Activated CD4-positive, alpha-beta memory T cell treated with anti-CD3 and anti-CD28 coated beads for 36 hours (primary cell): ENCODE measurements at regions not wholly inside any gene's neighbourhood (a gene's known extent, or its start where the extent isn't known, plus 50 kb on each side); places are given as distances from the start of the nearest gene placed in this dataset.

Source experiments
- CTCF ChIA-PET: fragments of 350-600 bp; sonication (Branson Sonifier 250); formaldehyde crosslinking; loops from one replicate; lab custom pipeline; 2021; ENCODE audit warnings: antibody characterized with exemption, inconsistent platforms; lab: Charles Lee
- POLR2A ChIA-PET: fragments of 350-600 bp; sonication (Branson Sonifier 250); formaldehyde crosslinking; loops from one replicate; lab custom pipeline; 2021; ENCODE audit warnings: antibody characterized with exemption; lab: Charles Lee
- DNase-seq: peaks from one replicate; pipeline ENCODE4 v3.0.0-alpha.2; 2020
- H3K27ac Mint-ChIP-seq: one replicate; pipeline ENCODE4 v1.8.0; 2021; ENCODE audit warnings: mixed read lengths
- H3K27me3 Mint-ChIP-seq: one replicate; pipeline ENCODE4 v1.8.0; 2021; ENCODE audit warnings: mixed read lengths
- H3K36me3 Mint-ChIP-seq: one replicate; pipeline ENCODE4 v1.8.0; 2021; ENCODE audit warnings: mixed read lengths
- H3K4me1 Mint-ChIP-seq: one replicate; pipeline ENCODE4 v1.8.0; 2021; ENCODE audit warnings: low read depth, mixed read lengths
- H3K4me3 Mint-ChIP-seq: one replicate; pipeline ENCODE4 v1.8.0; 2021; ENCODE audit warnings: mild to moderate bottlenecking, mixed read lengths
- H3K9me3 Mint-ChIP-seq: one replicate; pipeline ENCODE4 v1.8.0; 2021; ENCODE audit warnings: mixed read lengths
- intact Hi-C: fragments of 100-400 bp; cut with micrococcal nuclease; formaldehyde crosslinking; loops from one replicate; pipeline ENCODE4 v1.15.1; 2023

DNA sequence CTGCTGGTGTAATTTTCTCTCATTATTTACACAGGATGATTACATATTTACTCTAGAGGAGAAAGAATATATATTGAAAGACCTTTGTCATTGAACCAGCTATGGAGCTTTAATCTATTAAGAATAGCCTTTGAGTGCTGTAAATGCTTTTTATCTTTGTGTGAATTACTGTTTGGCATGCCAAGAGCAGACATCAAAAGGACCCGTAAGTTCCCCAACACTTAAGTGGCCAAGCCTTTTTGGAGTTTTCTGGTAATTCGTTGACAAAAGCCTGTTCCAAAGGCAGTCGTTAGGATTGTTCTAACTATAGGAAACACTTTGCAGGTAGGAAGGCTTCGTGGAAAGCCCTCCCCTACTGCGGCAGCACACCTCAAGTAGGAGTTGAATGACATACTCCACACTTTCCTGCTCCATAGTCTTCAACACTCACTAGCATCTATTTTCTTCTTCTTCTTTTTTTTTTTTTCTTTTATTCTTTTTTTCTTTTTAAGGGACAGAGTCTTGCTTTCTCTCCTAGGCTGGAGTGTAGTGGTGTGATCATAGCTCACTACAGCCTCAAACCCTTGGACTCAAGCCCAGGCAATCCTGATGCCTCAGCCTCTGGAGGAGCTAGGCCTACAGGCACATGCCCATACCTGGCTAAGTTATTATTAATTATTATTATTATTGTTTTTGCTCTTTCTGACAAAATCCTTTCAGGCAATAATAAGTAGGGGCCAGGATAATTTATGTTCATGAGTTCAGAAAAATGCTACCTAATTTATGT, 98.6 kb downstream of the SUCNR1 start:
- Mint-ChIP-seq H3K4me1 (no peaks in the 10 kb centered on the region), H3K27ac (no peak overlapping the region), H3K9me3 (no peaks in the 10 kb centered on the region), H3K27me3 (peaks cover 2% of the 10 kb centered on the region), H3K4me3 (no peak overlapping the region), H3K36me3 (no peaks in the 10 kb centered on the region)
- CTCF ChIA-PET = no interaction called here
- intact Hi-C loops = no loop called here
- POLR2A ChIA-PET = no interaction called here
- DNase-seq = no peak

DNA sequence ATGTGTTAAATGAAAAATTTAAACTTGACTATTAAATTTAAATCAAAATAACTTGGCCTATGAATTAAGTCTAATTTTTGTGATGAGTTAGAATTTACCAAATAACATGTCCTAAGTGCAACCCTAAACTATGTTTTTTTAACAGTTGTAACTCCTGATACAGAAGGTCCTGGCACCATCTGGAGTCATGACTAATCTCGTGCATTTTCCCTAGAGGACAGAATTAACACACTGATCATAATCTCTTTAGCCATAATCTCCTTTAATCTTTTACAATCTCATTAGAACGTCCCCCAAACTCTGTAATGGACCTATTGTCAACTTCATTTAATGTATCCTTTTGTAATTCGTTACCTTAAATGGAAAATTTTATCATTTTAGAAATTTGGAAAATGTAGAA, 100.6 kb downstream of the SUCNR1 start:
- H3K27me3 Mint-ChIP-seq = peaks cover 2% of the 10 kb centered on the region
- no peak overlapping the region for H3K27ac Mint-ChIP-seq
- no peaks in the 10 kb centered on the region for H3K4me1 Mint-ChIP-seq
- no peak for DNase-seq
- intact Hi-C loops = no loop called here
- H3K36me3 Mint-ChIP-seq = no peaks in the 10 kb centered on the region
- POLR2A ChIA-PET = no interaction called here
- no peak overlapping the region for H3K4me3 Mint-ChIP-seq
- H3K9me3 Mint-ChIP-seq = no peaks in the 10 kb centered on the region
- CTCF ChIA-PET = no interaction called here

DNA sequence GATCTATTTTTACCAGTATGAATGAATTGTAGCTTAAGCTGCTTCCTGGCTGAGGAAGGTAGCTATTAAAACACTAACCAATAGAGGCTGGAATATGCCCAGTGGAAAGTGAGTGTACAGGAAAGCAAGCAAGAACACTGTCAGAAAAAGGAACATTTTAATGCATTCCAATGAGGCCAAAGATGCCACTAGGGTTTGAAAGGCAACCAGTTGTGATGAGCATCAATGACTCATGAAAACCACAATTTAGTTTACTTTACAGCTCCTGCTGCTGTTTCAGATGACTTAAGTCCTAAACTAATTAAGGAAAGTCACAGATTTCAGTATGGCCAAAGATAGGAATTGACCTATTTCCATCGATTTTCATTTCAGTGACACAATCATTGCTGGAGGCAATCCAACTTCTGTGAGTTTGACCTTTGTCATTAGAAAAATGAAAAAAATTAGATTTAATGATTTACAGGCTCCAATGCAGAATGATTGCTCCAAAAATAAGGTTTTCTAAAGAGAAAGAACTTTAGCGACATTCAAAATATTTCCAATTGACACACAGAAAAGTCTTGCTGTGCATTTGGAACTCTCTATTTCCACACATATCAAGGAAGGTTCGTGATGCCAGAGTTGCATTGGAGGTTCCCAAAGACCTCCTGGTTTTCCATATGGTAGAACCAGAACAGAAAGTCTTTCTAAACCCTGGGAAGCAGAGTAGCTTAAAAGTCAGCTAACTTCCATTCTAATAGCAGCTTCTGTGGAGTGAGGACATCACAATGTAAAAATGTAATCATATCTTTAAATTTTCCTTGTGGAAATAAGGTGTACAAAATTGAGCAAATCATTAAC, 103.0 kb downstream of the SUCNR1 start:
- no peak for DNase-seq
- intact Hi-C loops = no loop called here
- Mint-ChIP-seq H3K4me3 (no peak overlapping the region), H3K27ac (no peak overlapping the region), H3K36me3 (no peaks in the 10 kb centered on the region), H3K9me3 (no peaks in the 10 kb centered on the region), H3K4me1 (no peaks in the 10 kb centered on the region), H3K27me3 (peaks cover 2% of the 10 kb centered on the region)
- POLR2A ChIA-PET = no interaction called here
- CTCF ChIA-PET = interaction anchor here (1.3 kb wide), 1 partner anchor 9 kb away, joined by 3 read pairs; no protein-coding TSS in a partner anchor

DNA sequence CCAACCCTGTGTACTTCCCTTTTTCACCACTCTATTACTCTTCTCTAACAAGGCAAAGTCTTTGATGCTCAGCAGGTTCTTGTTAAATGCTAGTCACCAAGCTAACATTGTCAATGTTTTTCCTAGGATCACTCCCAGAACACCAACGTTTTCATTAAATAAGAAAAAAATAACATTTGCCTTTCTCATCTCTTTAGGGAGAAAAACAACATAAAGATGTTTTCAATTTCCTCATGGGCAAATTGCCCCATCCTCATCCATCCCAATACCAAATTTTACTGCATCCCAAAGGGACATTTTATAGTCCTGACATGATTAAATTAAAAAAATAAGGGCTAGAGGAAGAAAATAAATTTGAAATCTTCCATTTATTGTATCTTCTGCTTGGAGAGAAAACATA, 106.5 kb downstream of the SUCNR1 start:
- H3K36me3 Mint-ChIP-seq = no peaks in the 10 kb centered on the region
- H3K27me3 Mint-ChIP-seq = peaks cover 2% of the 10 kb centered on the region
- no peak overlapping the region for H3K27ac Mint-ChIP-seq
- no peak overlapping the region for H3K4me3 Mint-ChIP-seq
- no peaks in the 10 kb centered on the region for H3K4me1 Mint-ChIP-seq
- H3K9me3 Mint-ChIP-seq = no peaks in the 10 kb centered on the region
- ChIA-PET CTCF (interaction anchor here (0.6 kb wide), 1 partner anchor 1008 kb away, joined by 4 read pairs; no protein-coding TSS in a partner anchor), POLR2A (no interaction called here)
- no peak for DNase-seq
- intact Hi-C loops = no loop called here

DNA sequence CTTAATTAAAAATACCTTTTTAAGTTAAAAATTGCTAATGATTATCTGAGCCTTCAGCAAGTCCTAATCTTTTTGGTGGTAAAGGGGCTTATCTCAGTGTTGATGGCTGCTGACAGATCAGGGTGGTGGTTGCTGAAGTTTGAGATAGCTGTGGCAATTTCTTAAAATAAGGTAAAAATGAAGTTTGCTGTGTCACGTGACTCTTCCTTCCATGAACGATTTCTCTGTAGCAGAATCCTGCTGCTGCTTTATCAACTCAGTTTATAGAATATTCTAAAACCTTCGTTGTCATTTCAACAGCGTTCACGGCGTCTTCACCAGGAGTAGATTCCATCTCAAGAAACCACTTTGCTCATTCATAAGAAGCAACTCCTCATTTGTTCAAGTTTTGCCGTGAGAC, 110.1 kb downstream of the SUCNR1 start:
- no peaks in the 10 kb centered on the region for H3K27me3 Mint-ChIP-seq
- no peak overlapping the region for H3K27ac Mint-ChIP-seq
- no peaks in the 10 kb centered on the region for H3K36me3 Mint-ChIP-seq
- ChIA-PET POLR2A (no interaction called here), CTCF (no interaction called here)
- no peaks in the 10 kb centered on the region for H3K4me1 Mint-ChIP-seq
- intact Hi-C loops = no loop called here
- no peak for DNase-seq
- H3K9me3 Mint-ChIP-seq = no peaks in the 10 kb centered on the region
- H3K4me3 Mint-ChIP-seq = no peak overlapping the region

DNA sequence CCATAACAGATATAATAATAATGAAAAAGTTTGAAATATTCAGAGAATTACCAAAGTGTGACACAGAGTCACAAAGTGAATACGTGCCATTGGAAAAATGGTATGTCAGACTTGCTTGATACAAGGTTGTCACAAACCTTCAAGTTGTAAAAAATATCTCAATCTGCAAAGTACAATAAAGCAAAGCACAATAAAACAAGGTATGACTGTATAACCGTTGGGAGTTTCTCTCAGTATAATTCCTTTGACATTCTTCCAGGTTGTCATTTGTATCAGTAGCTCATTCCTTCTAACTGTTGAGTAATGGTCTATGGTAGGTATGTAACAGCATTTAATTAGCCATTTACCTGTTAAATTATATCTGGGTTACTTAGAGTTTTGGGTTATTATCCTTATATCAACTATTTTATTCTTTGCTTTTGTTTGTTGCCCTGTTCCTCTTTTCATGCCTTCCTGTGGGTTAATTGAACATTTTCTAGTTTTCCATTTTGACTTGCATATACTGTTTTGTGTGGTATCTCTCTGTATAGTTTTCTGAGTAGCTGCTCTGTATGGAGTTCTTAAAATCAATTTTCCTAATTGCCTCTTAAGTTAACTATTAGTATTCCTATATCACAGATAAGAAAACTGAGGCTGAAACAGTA, 112.5 kb downstream of the SUCNR1 start:
- H3K27me3 Mint-ChIP-seq = peaks cover 4% of the 10 kb centered on the region
- intact Hi-C loops = no loop called here
- no peaks in the 10 kb centered on the region for H3K36me3 Mint-ChIP-seq
- H3K9me3 Mint-ChIP-seq = no peaks in the 10 kb centered on the region
- no peaks in the 10 kb centered on the region for H3K4me1 Mint-ChIP-seq
- ChIA-PET POLR2A (no interaction called here), CTCF (interaction anchor here (0.9 kb wide), 1 partner anchor 9 kb away, joined by 3 read pairs; no protein-coding TSS in a partner anchor)
- no peak for DNase-seq
- H3K27ac Mint-ChIP-seq = no peak overlapping the region
- H3K4me3 Mint-ChIP-seq = no peak overlapping the region

DNA sequence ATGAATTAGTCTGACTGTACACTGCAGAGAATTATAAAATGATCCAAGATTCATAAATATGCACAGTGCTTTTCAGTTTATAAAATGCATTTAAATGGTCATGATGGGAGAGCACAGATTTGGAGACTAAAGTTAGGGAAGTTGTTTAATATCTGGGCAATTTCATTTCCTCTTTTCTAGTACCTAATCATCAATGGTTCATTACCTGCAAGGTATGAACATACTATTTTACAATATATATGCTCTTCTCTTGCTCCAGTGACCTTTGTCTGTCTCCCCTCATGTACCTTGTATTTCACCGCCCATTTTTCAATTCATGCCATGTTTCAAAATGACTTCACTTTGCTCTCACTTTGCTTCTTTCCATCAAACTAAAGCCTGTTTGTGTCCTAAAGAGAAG, 114.5 kb downstream of the SUCNR1 start:
- H3K9me3 Mint-ChIP-seq = no peaks in the 10 kb centered on the region

DNA sequence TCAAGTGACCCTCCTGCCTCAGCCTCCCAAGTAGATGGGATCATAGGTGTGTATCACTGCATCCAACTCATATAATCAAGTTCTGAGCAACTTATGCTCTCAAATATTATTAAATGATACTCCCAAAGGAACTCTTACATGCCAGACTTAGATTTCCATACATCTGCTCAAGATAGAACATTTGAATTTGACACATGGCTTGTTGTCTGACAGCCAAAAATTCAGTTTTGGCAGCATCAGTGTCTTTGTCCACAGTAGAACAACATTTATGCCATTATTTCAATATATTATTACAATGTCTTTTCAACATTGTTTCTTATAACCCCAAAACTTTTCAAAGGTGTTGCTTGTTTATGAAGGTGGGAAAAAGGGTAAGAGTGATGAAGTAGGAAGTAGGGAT, 116.2 kb downstream of the SUCNR1 start:
- ChIA-PET POLR2A (no interaction called here), CTCF (no interaction called here)
- no peaks in the 10 kb centered on the region for H3K4me1 Mint-ChIP-seq
- H3K4me3 Mint-ChIP-seq = no peak overlapping the region
- DNase-seq = no peak
- no peaks in the 10 kb centered on the region for H3K9me3 Mint-ChIP-seq
- intact Hi-C loops = no loop called here
- H3K27ac Mint-ChIP-seq = no peak overlapping the region
- peaks cover 4% of the 10 kb centered on the region for H3K27me3 Mint-ChIP-seq
- no peaks in the 10 kb centered on the region for H3K36me3 Mint-ChIP-seq

More for the DNA sequence above, 114.5 kb downstream of the SUCNR1 start:
- Mint-ChIP-seq H3K36me3 (no peaks in the 10 kb centered on the region), H3K27ac (no peak overlapping the region), H3K27me3 (peaks cover 4% of the 10 kb centered on the region), H3K4me3 (no peak overlapping the region), H3K4me1 (no peaks in the 10 kb centered on the region)
- POLR2A ChIA-PET = no interaction called here
- intact Hi-C loops = no loop called here
- CTCF ChIA-PET = no interaction called here
- DNase-seq = no peak

DNA sequence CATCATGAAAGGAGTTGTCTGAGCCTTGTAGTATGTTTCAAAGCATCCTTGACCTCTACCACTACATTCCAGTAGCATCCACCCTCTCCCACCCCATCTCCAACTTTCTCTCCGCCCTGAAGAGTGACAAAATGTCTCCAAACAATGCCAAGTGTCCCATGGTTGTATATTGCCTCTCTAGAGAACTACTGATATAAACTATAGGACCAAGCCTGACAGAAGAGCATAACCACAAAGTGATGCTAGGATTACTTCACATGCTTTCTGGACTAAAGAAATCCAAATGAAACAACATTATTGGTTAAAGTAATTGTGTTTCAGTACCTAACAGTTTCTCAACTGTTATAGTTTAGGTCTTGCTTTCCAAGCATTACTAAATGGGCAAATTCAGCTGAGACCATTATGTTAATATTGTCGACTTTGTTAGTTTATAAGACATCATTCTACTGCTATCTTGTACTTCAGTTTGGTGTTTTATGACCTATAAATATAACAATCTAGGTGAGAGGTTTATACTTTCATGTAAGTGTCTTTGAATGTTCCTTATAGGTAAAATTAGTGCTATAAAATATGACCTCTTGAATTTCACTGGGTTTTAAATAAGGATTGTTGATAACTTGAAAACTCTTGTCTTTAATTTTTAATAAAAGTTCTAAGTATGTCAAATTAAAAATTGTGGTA, 117.4 kb downstream of the SUCNR1 start:
- Mint-ChIP-seq H3K4me3 (no peak overlapping the region), H3K27ac (no peak overlapping the region), H3K36me3 (no peaks in the 10 kb centered on the region), H3K27me3 (peaks cover 4% of the 10 kb centered on the region), H3K4me1 (no peaks in the 10 kb centered on the region), H3K9me3 (no peaks in the 10 kb centered on the region)
- no peak for DNase-seq
- ChIA-PET CTCF (interaction anchor here (0.7 kb wide), 1 partner anchor 53 kb away, joined by 3 read pairs; no protein-coding TSS in a partner anchor), POLR2A (no interaction called here)
- intact Hi-C loops = no loop called here

DNA sequence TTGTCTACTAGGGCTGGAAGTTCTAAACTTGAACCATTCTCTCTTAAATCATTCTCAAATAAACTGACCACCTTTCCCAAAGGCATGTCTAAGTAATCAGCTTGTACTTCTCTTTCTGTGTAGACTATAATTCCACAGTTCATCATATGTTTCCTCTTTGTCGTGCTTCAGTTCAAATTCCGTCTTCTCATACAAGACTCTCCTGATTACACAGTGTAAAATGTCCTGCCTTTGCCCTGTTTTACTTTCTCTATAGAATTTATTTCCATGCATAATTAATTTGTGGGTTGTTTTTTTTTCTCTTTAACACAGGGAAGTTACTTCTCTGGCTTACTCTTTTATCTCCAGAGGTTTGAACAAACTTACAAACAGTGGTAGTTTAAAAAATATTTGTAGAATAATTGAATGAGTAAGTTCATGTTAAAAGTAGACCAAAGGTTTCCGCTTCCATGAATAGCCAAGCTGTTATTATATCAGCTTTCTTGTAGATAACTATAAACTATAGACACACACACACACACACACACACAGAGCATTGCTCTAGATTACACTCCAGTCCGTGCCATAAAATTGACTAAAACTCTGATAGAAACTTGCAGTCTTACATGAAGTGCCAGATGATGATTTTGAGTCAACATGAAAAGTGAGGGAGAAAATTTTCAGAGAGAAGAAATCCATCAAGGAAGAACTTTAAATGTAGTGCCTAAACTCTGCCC, 119.0 kb downstream of the SUCNR1 start:
- Mint-ChIP-seq H3K4me1 (no peaks in the 10 kb centered on the region), H3K4me3 (no peak overlapping the region), H3K27ac (no peak overlapping the region), H3K9me3 (no peaks in the 10 kb centered on the region), H3K36me3 (no peaks in the 10 kb centered on the region), H3K27me3 (peaks cover 4% of the 10 kb centered on the region)
- POLR2A ChIA-PET = interaction anchor here (0.6 kb wide), 1 partner anchor 183 kb away, joined by 3 read pairs; no protein-coding TSS in a partner anchor
- intact Hi-C loops = no loop called here
- no peak for DNase-seq
- CTCF ChIA-PET = no interaction called here

DNA sequence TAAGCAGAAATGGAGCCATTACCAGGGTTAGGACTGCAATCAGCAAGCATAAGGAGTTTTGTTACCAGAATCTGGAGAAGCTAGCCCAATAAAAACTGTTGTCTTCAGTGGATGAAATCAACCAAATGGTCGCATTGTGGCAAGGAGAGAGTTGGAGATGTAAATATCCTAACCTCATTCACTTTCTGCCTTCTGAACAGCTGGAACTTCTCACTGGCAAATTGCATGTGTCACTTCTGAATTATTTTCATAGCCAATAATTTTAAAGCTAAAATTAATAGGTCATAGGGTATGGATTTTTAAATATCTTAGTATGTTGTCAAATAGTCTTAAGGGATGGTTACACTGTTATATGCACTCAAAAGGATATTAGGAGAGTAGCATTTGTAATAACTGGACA, 121.6 kb downstream of the SUCNR1 start:
- H3K36me3 Mint-ChIP-seq = no peaks in the 10 kb centered on the region
- no peaks in the 10 kb centered on the region for H3K4me1 Mint-ChIP-seq
- no peak for DNase-seq
- intact Hi-C loops = no loop called here
- H3K4me3 Mint-ChIP-seq = no peak overlapping the region
- H3K27ac Mint-ChIP-seq = no peak overlapping the region
- H3K27me3 Mint-ChIP-seq = peaks cover 4% of the 10 kb centered on the region
- H3K9me3 Mint-ChIP-seq = no peaks in the 10 kb centered on the region
- CTCF ChIA-PET = no interaction called here
- POLR2A ChIA-PET = no interaction called here
